ENCODE measurements at regions not wholly inside any gene's neighbourhood (a gene's known extent, or its start where the extent isn't known, plus 50 kb on each side); places are given as distances from the start of the nearest gene placed in this dataset.

DNA sequence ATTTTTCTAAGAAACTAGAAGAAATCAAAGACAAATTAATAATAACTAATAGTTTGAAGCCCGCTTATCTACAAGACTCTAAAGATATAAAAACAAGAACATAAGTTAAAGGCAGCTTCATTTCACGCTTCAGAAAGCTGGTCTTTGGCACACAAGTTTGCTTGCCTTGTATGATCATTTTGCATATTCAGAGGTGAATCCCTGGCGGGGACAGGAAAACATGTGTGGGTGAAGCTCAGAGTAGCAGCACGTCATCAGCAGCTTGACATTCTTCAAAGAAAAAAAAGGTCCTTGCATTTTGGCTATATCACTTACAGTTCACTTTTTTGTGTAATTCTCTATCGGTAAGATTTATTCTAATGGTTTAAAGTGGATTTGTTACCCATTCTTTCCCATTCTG, 1911.8 kb downstream of the MRPL39 start:
- TF ChIP-seq, protein P1, sequence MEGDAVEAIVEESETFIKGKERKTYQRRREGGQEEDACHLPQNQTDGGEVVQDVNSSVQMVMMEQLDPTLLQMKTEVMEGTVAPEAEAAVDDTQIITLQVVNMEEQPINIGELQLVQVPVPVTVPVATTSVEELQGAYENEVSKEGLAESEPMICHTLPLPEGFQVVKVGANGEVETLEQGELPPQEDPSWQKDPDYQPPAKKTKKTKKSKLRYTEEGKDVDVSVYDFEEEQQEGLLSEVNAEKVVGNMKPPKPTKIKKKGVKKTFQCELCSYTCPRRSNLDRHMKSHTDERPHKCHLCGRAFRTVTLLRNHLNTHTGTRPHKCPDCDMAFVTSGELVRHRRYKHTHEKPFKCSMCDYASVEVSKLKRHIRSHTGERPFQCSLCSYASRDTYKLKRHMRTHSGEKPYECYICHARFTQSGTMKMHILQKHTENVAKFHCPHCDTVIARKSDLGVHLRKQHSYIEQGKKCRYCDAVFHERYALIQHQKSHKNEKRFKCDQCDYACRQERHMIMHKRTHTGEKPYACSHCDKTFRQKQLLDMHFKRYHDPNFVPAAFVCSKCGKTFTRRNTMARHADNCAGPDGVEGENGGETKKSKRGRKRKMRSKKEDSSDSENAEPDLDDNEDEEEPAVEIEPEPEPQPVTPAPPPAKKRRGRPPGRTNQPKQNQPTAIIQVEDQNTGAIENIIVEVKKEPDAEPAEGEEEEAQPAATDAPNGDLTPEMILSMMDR (conservative IDR thresholded peaks at IDR 0.05; ENCODE audit: low read length), result no peak
- TF ChIP-seq EZH2phosphoT487 (IDR thresholded peaks at IDR 0.05; ENCODE audit: borderline replicate concordance), result no peak

Data from Loucy (cell line).